B cell (primary cell): ENCODE measurements at regions not wholly inside any gene's neighbourhood (a gene's known extent, or its start where the extent isn't known, plus 50 kb on each side); places are given as distances from the start of the nearest gene placed in this dataset.

Source experiments
- ATAC-seq: fragments of 200-7000 bp; cut with Tn5 transposase; one replicate; pipeline ENCODE4 v1.10.0; 2021; ENCODE audit warnings: low read depth, mild to moderate bottlenecking, moderate number of reproducible peaks, moderate library complexity
- CTCF ChIA-PET: fragments of 350-600 bp; sonication (Branson Sonifier 250); formaldehyde crosslinking; loops from one replicate; lab custom pipeline; 2021; ENCODE audit warnings: antibody characterized with exemption, inconsistent platforms; lab: Charles Lee
- POLR2A ChIA-PET: fragments of 350-600 bp; sonication (Branson Sonifier 250); formaldehyde crosslinking; loops from one replicate; lab custom pipeline; 2021; ENCODE audit warnings: antibody characterized with exemption; lab: Charles Lee
- DNase-seq: peaks from one replicate; pipeline ENCODE4 v3.0.0; 2013
- H2AFZ ChIP-seq: 2 replicates; pipeline ENCODE4 v1.6.1; 2012; ENCODE audit warnings: mild to moderate bottlenecking, low read depth, low read length; ENCODE audit not compliant: insufficient read depth, poor library complexity, severe bottlenecking
- H3K27ac ChIP-seq, 2 donors: 1 replicate in 1 of 2; 2 replicates in 1 of 2; pipeline ENCODE4 v1.5.1; 2012 to 2013; ENCODE audit warnings: low read length in 2 of 2, mild to moderate bottlenecking in 2 of 2, moderate library complexity in 1 of 2
- H3K27me3 ChIP-seq, 4 experiments: fragments of 200-600 bp in 1 of 4; sonication (generic) in 1 of 4; replicated peaks in 1 of 4; 1 replicate in 2 of 4; 2 replicates in 2 of 4; pipeline versions ENCODE4 v1.6.1 to v1.7.0; 2013 to 2016; ENCODE audit warnings: low read length in 3 of 4, mild to moderate bottlenecking in 2 of 4, mixed read lengths in 1 of 4, moderate library complexity in 1 of 4; ENCODE audit not compliant: insufficient read depth in 4 of 4, control insufficient read depth in 3 of 4; ENCODE audit errors: control extremely low read depth in 1 of 4
- H3K36me3 ChIP-seq, 2 experiments: replicated peaks in 1 of 2; 1 replicate in 1 of 2; 2 replicates in 1 of 2; pipeline versions ENCODE4 v1.6.1 to v1.7.1; 2013; ENCODE audit warnings: low read length in 1 of 2; ENCODE audit not compliant: insufficient read depth in 2 of 2, control insufficient read depth in 1 of 2; ENCODE audit errors: control extremely low read depth in 1 of 2, extremely low read depth in 1 of 2
- H3K4me1 ChIP-seq, 2 donors: fragments of 200-600 bp in 1 of 2; sonication (generic) in 1 of 2; 1 replicate in 1 of 2; 2 replicates in 1 of 2; pipeline versions ENCODE4 v1.5.1 to v1.6.1; 2013 to 2017; ENCODE audit warnings: low read length in 2 of 2; ENCODE audit not compliant: control insufficient read depth in 2 of 2, insufficient read depth in 2 of 2
- H3K4me2 ChIP-seq: replicated peaks from 2 replicates; pipeline ENCODE3; 2012; ENCODE audit warnings: mild to moderate bottlenecking, low read depth, low read length; ENCODE audit not compliant: poor library complexity, severe bottlenecking
- H3K4me3 ChIP-seq, 5 experiments: fragments of 200-600 bp in 1 of 5; sonication (generic) in 1 of 5; 1 replicate in 3 of 5; 2 replicates in 2 of 5; pipeline versions ENCODE4 v1.5.1 to v1.7.0; 2011 to 2016; ENCODE audit warnings: low read length in 4 of 5, mild to moderate bottlenecking in 4 of 5, low read depth in 2 of 5, control low read depth in 1 of 5, moderate library complexity in 1 of 5; ENCODE audit not compliant: insufficient read depth in 1 of 5; ENCODE audit errors: control extremely low read depth in 1 of 5, extremely low read depth in 1 of 5
- H3K79me2 ChIP-seq: fragments of 200-600 bp; sonication (generic); one replicate; pipeline ENCODE4 v1.6.0; 2016; ENCODE audit warnings: low read length; ENCODE audit not compliant: control insufficient read depth, insufficient read depth
- H3K9ac ChIP-seq: fragments of 200-600 bp; sonication (generic); 2 replicates; pipeline ENCODE4 v1.6.1; 2017; ENCODE audit warnings: mild to moderate bottlenecking, low read length, moderate library complexity
- H3K9me3 ChIP-seq, 3 donors: one replicate each; pipeline versions ENCODE4 v1.6.1 to v1.7.1; 2013; ENCODE audit warnings: low read length in 2 of 3; ENCODE audit not compliant: control insufficient read depth in 2 of 3, insufficient read depth in 1 of 3; ENCODE audit errors: control extremely low read depth in 1 of 3
- H4K20me1 ChIP-seq: 2 replicates; pipeline ENCODE4 v1.6.0; 2012; ENCODE audit warnings: mild to moderate bottlenecking, low read length; ENCODE audit not compliant: insufficient read depth, control insufficient read depth, poor library complexity, severe bottlenecking
- H3K27ac Mint-ChIP-seq: one replicate; pipeline ENCODE4 v1.8.0; 2021; ENCODE audit warnings: mixed read lengths
- H3K27me3 Mint-ChIP-seq: one replicate; pipeline ENCODE4 v1.8.0; 2021; ENCODE audit warnings: mixed read lengths
- H3K4me1 Mint-ChIP-seq: one replicate; pipeline ENCODE4 v1.8.0; 2021; ENCODE audit warnings: mixed read lengths
- H3K4me3 Mint-ChIP-seq: one replicate; pipeline ENCODE4 v1.8.0; 2021; ENCODE audit warnings: mixed read lengths
- H3K9me3 Mint-ChIP-seq: one replicate; pipeline ENCODE4 v1.8.0; 2022; ENCODE audit warnings: mixed read lengths; ENCODE audit not compliant: insufficient read depth
- CTCF ChIP-seq: fragments of 200-600 bp; IDR thresholded peaks from one replicate; pipeline ENCODE4 v1.8.0; 2022; ENCODE audit warnings: antibody characterized with exemption, mild to moderate bottlenecking
- EZH2 ChIP-seq: IDR thresholded peaks from 2 replicates; pipeline ENCODE4 v1.6.1; 2012; ENCODE audit warnings: borderline replicate concordance, low read depth, mild to moderate bottlenecking, moderate library complexity, low read length; ENCODE audit not compliant: insufficient read depth, poor library complexity, severe bottlenecking
- WGBS: methylation state at CpG from one replicate; pipeline ENCODE4 v1.1.5; 2013; ENCODE audit warnings: missing lambda C conversion rate; ENCODE audit not compliant: insufficient coverage; 5-methylcytosine and 5-hydroxymethylcytosine counted together
- intact Hi-C: fragments of 100-400 bp; cut with micrococcal nuclease; formaldehyde crosslinking; loops from one replicate; pipeline ENCODE4 v1.10.0; 2022

GRCh38 chr18:56545464-56545863 is 92.9 kb downstream of the TXNL1 start:
- Mint-ChIP-seq H3K4me3 (no peak overlapping the region), H3K4me1 (peaks cover 7% of the 10 kb centered on the region), H3K27me3 (no peaks in the 10 kb centered on the region), H3K9me3 (no peaks in the 10 kb centered on the region), H3K27ac (no peak overlapping the region)
- TF ChIP-seq EZH2 (no peak), CTCF (no peak)
- Histone ChIP-seq H3K36me3 (no peaks in the 10 kb centered on the region), H3K9ac (no peak overlapping the region), H3K79me2 (no peaks in the 10 kb centered on the region), H3K4me3 (no peak overlapping the region), H3K4me1 (peaks cover 5% of the 10 kb centered on the region in 2 donors), H4K20me1 (no peaks in the 10 kb centered on the region), H3K27me3 (no peaks in the 10 kb centered on the region), H3K4me2 (no peak overlapping the region), H3K9me3 (no peaks in the 10 kb centered on the region), H3K27ac (no peak overlapping the region), H2AFZ (no peak overlapping the region)
- ChIA-PET CTCF (no interaction called here), POLR2A (no interaction called here)
- ATAC-seq (no peak), DNase-seq (no peak)
- no CpG with 5 or more reads among the region's 1 CpG for WGBS
- intact Hi-C loops: no loop called here

GRCh38 chr18:56542476-56542875 is 95.9 kb downstream of the TXNL1 start:
- H3K4me2 ChIP-seq: no peak overlapping the region
- no peak overlapping the region for H2AFZ ChIP-seq
- TF ChIP-seq CTCF (no peak), EZH2 (no peak)
- no peaks in the 10 kb centered on the region for H3K79me2 ChIP-seq
- H3K9ac ChIP-seq: no peak overlapping the region
- H3K9me3 Mint-ChIP-seq: no peaks in the 10 kb centered on the region
- H3K4me3 Mint-ChIP-seq: no peak overlapping the region
- DNase-seq: no peak
- H3K36me3 ChIP-seq: no peaks in the 10 kb centered on the region
- no peak overlapping the region for H3K27ac Mint-ChIP-seq
- H3K27ac ChIP-seq: no peak overlapping the region
- ChIA-PET POLR2A (no interaction called here), CTCF (no interaction called here)
- H3K4me3 ChIP-seq: no peak overlapping the region
- no peak for ATAC-seq
- H4K20me1 ChIP-seq: no peaks in the 10 kb centered on the region
- no peaks in the 10 kb centered on the region for H3K27me3 ChIP-seq
- no peaks in the 10 kb centered on the region for H3K27me3 Mint-ChIP-seq
- H3K4me1 ChIP-seq: peaks cover 5% of the 10 kb centered on the region in 2 donors
- H3K9me3 ChIP-seq: no peaks in the 10 kb centered on the region
- intact Hi-C loops: no loop called here
- 71% methylated on average over 1 of the region's 2 CpGs for WGBS
- H3K4me1 Mint-ChIP-seq: peaks cover 7% of the 10 kb centered on the region
